Activated naive CD4-positive, alpha-beta T cell treated with Interleukin-2 at 50 U/mL for 16 hours (primary cell): ENCODE measurements at regions not wholly inside any gene's neighbourhood (a gene's known extent, or its start where the extent isn't known, plus 50 kb on each side); places are given as distances from the start of the nearest gene placed in this dataset.
"Not testable (repeated sequence)": the region's sequence is repeated elsewhere in the genome, so short reads cannot be mapped to it uniquely, and the experiment has no call there.

Source experiments
- DNase-seq: peaks from one replicate; pipeline ENCODE4 v3.0.0-alpha.2; 2020

- no peak for DNase-seq
These were observed 318.9 kb upstream of the IL12A start for GRCh38 chr3:159669766-159670165.

- DNase-seq: no peak
These were observed 315.6 kb upstream of the IL12A start for GRCh38 chr3:159672728-159673688.

- no peak for DNase-seq
These were observed 314.1 kb upstream of the IL12A start for GRCh38 chr3:159674583-159674982.

- DNase-seq: no peak
These were observed 313.4 kb upstream of the IL12A start for GRCh38 chr3:159675285-159675684.

GRCh38 chr3:159679900-159680299 is 308.7 kb upstream of the IL12A start:
- DNase-seq: no peak

GRCh38 chr3:159681717-159682116 is 306.9 kb upstream of the IL12A start:
- DNase-seq: not testable (repeated sequence)

- no peak for DNase-seq
These were observed 302.8 kb upstream of the IL12A start for GRCh38 chr3:159685801-159686200.

- DNase-seq: no peak
These were observed 295.4 kb upstream of the IL12A start for GRCh38 chr3:159693226-159693625.

GRCh38 chr3:159711560-159712333 is 276.9 kb upstream of the IL12A start:
- no peak for DNase-seq

GRCh38 chr3:159721324-159721723 is 267.3 kb upstream of the IL12A start:
- DNase-seq: no peak

GRCh38 chr3:159723295-159723694 is 265.3 kb upstream of the IL12A start:
- no peak for DNase-seq

- DNase-seq: no peak
These were observed 264.0 kb upstream of the IL12A start for GRCh38 chr3:159724627-159725026.

- DNase-seq: no peak
These were observed 262.2 kb upstream of the IL12A start for GRCh38 chr3:159726231-159726964.

- DNase-seq: no peak
These were observed 261.1 kb upstream of the IL12A start for GRCh38 chr3:159727506-159727905.

- DNase-seq: no peak
These were observed 257.4 kb upstream of the IL12A start for GRCh38 chr3:159731254-159731653.

GRCh38 chr3:159732172-159733111 is 256.2 kb upstream of the IL12A start:
- no peak for DNase-seq

GRCh38 chr3:159733194-159733860 is 255.3 kb upstream of the IL12A start:
- DNase-seq: no peak

- DNase-seq: no peak
These were observed 254.0 kb upstream of the IL12A start for GRCh38 chr3:159734681-159735080.

- DNase-seq: no peak
These were observed 249.5 kb upstream of the IL12A start for GRCh38 chr3:159739166-159739565.

GRCh38 chr3:159739969-159740368 is 248.7 kb upstream of the IL12A start:
- no peak for DNase-seq

- no peak for DNase-seq
These were observed 247.4 kb upstream of the IL12A start for GRCh38 chr3:159741281-159741680.
